Endodermal cell (in vitro differentiated cells): ENCODE measurements at regions not wholly inside any gene's neighbourhood (a gene's known extent, or its start where the extent isn't known, plus 50 kb on each side); places are given as distances from the start of the nearest gene placed in this dataset.

Experiments
- DNase-seq: peaks from one replicate; pipeline ENCODE4 v3.0.0-alpha.2; 2017
- H3K27ac ChIP-seq: 2 replicates; pipeline ENCODE4 v1.5.1; 2013; ENCODE audit warnings: mild to moderate bottlenecking, low read depth, low read length, moderate library complexity
- H3K27me3 ChIP-seq: 2 replicates; pipeline ENCODE4 v1.6.1; 2013; ENCODE audit warnings: mild to moderate bottlenecking, low read length, moderate library complexity; ENCODE audit not compliant: insufficient read depth, control insufficient read depth, poor library complexity, severe bottlenecking
- H3K36me3 ChIP-seq: 2 replicates; pipeline ENCODE4 v1.7.0; 2013; ENCODE audit warnings: mild to moderate bottlenecking, low read length, moderate library complexity; ENCODE audit not compliant: control insufficient read depth, insufficient read depth
- H3K4me1 ChIP-seq: one replicate; pipeline ENCODE4 v1.7.0; 2013; ENCODE audit warnings: low read length; ENCODE audit not compliant: control insufficient read depth, insufficient read depth
- H3K4me3 ChIP-seq: 2 replicates; pipeline ENCODE4 v1.5.1; 2013; ENCODE audit warnings: mild to moderate bottlenecking, low read length, moderate library complexity
- H3K9ac ChIP-seq: 2 replicates; pipeline ENCODE4 v1.6.1; 2013; ENCODE audit warnings: mild to moderate bottlenecking, low read length, moderate library complexity; ENCODE audit not compliant: poor library complexity, severe bottlenecking; ENCODE audit errors: extremely low read depth
- H3K9me3 ChIP-seq: 2 replicates; pipeline ENCODE4 v1.6.1; 2013; ENCODE audit warnings: mild to moderate bottlenecking, low read length, moderate library complexity; ENCODE audit not compliant: control insufficient read depth
- H3K27ac Mint-ChIP-seq: 2 replicates; pipeline ENCODE4 v1.8.0; 2020; ENCODE audit warnings: mixed read lengths
- H3K27me3 Mint-ChIP-seq: 2 replicates; pipeline ENCODE4 v1.8.0; 2021; ENCODE audit warnings: mild to moderate bottlenecking, mixed read lengths; ENCODE audit not compliant: insufficient read depth
- H3K36me3 Mint-ChIP-seq: 2 replicates; pipeline ENCODE4 v1.8.0; 2020; ENCODE audit warnings: low read depth, mixed read lengths
- H3K4me1 Mint-ChIP-seq: 2 replicates; pipeline ENCODE4 v1.8.0; 2020; ENCODE audit warnings: mixed read lengths
- H3K4me3 Mint-ChIP-seq: 2 replicates; pipeline ENCODE4 v1.8.0; 2020; ENCODE audit warnings: mild to moderate bottlenecking, moderate library complexity, mixed read lengths
- H3K9me3 Mint-ChIP-seq: 2 replicates; pipeline ENCODE4 v1.8.0; 2020; ENCODE audit warnings: mild to moderate bottlenecking, mixed read lengths
- WGBS, 2 experiments: methylation state at CpG; one replicate each; pipeline versions ENCODE4 v1.1.5 to v1.1.7; 2013; ENCODE audit warnings: missing lambda C conversion rate in 2 of 2, mixed read lengths in 1 of 2; ENCODE audit not compliant: insufficient coverage in 1 of 2, insufficient read length in 1 of 2; 5-methylcytosine and 5-hydroxymethylcytosine counted together
- TF ChIP-seq, protein P1 (sequence below): fragments of 200-600 bp; sonication (generic); conservative IDR thresholded peaks from 2 replicates; pipeline ENCODE4 v1.5.0; 2021; ENCODE audit warnings: antibody characterized with exemption, mild to moderate bottlenecking

DNA sequence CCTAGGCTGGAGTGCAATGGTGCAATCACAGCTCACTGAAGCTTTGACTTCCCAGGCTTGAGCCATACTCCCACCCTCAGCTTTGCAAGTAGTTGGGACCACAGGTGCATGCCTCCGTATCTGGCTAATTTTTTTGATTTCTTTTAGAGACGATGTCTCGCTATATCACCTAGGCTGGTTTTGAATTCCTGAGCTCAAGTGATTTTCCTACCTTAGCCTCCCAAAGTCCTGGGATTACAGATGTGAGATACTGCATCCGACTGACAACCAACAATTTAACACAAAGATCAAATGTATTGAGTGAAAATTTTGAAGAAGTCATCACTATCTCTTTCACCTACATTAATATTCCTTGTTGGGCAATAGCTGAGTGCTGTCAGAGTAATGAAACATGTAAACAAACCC lies 181.6 kb downstream of the MYCN start:
- no peak overlapping the region for H3K9ac ChIP-seq
- Mint-ChIP-seq H3K27me3 (no peaks in the 10 kb centered on the region), H3K4me1 (peaks cover 15% of the 10 kb centered on the region), H3K36me3 (peaks cover 2% of the 10 kb centered on the region), H3K9me3 (peaks cover 11% of the 10 kb centered on the region), H3K4me3 (no peak overlapping the region), H3K27ac (no peak overlapping the region)
- no peaks in the 10 kb centered on the region for H3K36me3 ChIP-seq
- TF ChIP-seq, protein P1, sequence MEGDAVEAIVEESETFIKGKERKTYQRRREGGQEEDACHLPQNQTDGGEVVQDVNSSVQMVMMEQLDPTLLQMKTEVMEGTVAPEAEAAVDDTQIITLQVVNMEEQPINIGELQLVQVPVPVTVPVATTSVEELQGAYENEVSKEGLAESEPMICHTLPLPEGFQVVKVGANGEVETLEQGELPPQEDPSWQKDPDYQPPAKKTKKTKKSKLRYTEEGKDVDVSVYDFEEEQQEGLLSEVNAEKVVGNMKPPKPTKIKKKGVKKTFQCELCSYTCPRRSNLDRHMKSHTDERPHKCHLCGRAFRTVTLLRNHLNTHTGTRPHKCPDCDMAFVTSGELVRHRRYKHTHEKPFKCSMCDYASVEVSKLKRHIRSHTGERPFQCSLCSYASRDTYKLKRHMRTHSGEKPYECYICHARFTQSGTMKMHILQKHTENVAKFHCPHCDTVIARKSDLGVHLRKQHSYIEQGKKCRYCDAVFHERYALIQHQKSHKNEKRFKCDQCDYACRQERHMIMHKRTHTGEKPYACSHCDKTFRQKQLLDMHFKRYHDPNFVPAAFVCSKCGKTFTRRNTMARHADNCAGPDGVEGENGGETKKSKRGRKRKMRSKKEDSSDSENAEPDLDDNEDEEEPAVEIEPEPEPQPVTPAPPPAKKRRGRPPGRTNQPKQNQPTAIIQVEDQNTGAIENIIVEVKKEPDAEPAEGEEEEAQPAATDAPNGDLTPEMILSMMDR = no peak
- no peaks in the 10 kb centered on the region for H3K4me1 ChIP-seq
- no peak overlapping the region for H3K27ac ChIP-seq
- WGBS, 2 experiments = 88 to 97% methylated on average over 4 of the region's 4 CpGs
- peak; percentile 20 for DNase-seq
- no peaks in the 10 kb centered on the region for H3K27me3 ChIP-seq
- H3K9me3 ChIP-seq = peaks cover 6% of the 10 kb centered on the region
- H3K4me3 ChIP-seq = no peak overlapping the region

DNA sequence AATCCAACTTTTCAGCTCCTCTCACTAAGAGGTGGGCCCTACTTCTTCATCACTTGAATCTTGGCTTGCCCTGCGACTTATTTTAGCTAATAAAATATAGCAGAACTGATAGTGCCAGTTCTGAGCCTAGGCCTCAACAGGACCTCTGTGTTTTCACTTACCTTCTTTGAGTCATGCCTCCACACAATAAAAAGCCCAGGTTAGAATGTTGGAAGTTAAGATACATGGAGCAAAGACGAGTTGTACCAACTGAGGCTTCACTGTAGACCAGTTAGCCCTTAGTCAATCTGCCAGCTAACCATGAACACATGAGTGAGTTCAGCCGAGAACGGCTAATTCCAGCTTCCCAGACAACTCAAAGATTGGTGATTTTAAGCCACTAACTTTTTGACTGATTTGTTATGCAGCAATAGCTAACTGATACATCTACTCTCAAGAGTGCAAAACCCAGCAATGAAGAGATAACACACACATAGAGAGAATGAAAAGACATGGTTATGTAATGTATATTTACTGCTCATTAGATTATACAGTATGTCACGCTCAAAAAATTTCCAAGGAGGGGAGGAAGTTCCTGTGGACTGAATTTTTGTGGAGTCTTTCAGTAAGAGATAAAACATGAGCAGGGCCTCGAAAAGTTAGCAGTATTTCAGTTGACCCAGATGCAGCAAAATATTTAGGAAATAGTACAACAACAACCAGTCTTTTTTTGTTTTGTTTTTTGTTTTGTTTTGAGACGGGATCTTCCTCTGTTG lies 181.1 kb downstream of the MYCN start:
- Mint-ChIP-seq H3K4me1 (peaks cover 12% of the 10 kb centered on the region), H3K4me3 (no peak overlapping the region)
- TF ChIP-seq, protein P1 = no peak

DNA sequence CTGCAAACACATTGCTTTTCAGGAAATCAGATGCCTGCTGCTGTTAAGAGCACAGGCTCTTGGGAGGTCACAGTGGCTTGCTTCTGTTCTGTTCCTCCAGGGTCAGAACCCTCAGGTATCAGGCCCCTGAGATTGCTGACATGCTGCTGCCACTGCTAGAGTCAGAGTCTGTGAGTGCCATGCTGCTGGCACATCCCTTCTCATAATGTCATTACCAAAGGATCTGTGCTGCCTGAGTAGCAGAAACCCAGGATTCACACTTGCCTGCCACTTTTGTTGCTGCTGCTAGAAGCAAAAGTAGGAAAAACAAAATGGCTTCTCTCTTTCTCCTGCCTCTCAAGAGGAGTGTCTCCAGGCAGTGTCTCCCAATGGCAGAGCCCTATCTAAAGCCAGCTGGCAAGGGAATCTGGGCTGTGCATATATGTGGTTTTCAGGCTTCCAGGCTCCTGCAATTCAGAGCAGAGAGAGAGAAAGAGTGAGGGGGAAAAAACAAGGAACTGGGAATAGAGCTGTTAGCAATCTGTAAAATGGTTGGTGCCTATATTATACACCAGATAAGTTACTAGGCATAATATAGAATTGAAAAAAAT lies 180.3 kb downstream of the MYCN start:
- Histone ChIP-seq H3K36me3 (no peaks in the 10 kb centered on the region), H3K9ac (no peak overlapping the region), H3K4me1 (no peaks in the 10 kb centered on the region), H3K27ac (no peak overlapping the region), H3K4me3 (no peak overlapping the region), H3K9me3 (peaks cover 6% of the 10 kb centered on the region), H3K27me3 (no peaks in the 10 kb centered on the region)
- TF ChIP-seq, protein P1 = no peak
- Mint-ChIP-seq H3K27ac (no peak overlapping the region), H3K9me3 (peaks cover 11% of the 10 kb centered on the region), H3K4me3 (no peak overlapping the region), H3K27me3 (no peaks in the 10 kb centered on the region), H3K4me1 (peaks cover 17% of the 10 kb centered on the region), H3K36me3 (peaks cover 2% of the 10 kb centered on the region)
- DNase-seq = peak; percentile 17

More for the DNA sequence above, 181.1 kb downstream of the MYCN start:
- no peak overlapping the region for H3K27ac Mint-ChIP-seq
- peaks cover 2% of the 10 kb centered on the region for H3K36me3 Mint-ChIP-seq
- H3K9me3 Mint-ChIP-seq = peaks cover 11% of the 10 kb centered on the region
- no peak overlapping the region for H3K4me3 ChIP-seq
- no peak overlapping the region for H3K27ac ChIP-seq
- H3K27me3 Mint-ChIP-seq = no peaks in the 10 kb centered on the region
- no peak overlapping the region for H3K9ac ChIP-seq
- H3K4me1 ChIP-seq = no peaks in the 10 kb centered on the region
- H3K9me3 ChIP-seq = peaks cover 6% of the 10 kb centered on the region
- H3K36me3 ChIP-seq = no peaks in the 10 kb centered on the region
- H3K27me3 ChIP-seq = no peaks in the 10 kb centered on the region
- no peak for DNase-seq
- 92 to 94% methylated on average over 4 to 7 of the region's 7 CpGs for WGBS, 2 experiments
